ENCODE measurements at regions not wholly inside any gene's neighbourhood (a gene's known extent, or its start where the extent isn't known, plus 50 kb on each side); places are given as distances from the start of the nearest gene placed in this dataset.
A peak's percentile ranks its signal among the peaks of the same experiment; 100 is the strongest.

GRCh38 chr16:52099382-52099781 lies 447.6 kb downstream of the TOX3 start:
- Histone ChIP-seq H3K4me1 (ENCODE audit: control insufficient read depth in 2 of 3, insufficient read depth in 2 of 3, low read depth in 1 of 3, low read length in 3 of 3) (peaks cover 0 to 3% (median 2%) of the 10 kb centered on the region in 3 donors), H3K9ac (ENCODE audit: low read length in 3 of 3) (no peak overlapping the region), H3K4me3 (ENCODE audit: low read length in 3 of 3) (no peak overlapping the region), H3K36me3 (ENCODE audit: control insufficient read depth in 2 of 3, insufficient read depth in 3 of 3, low read length in 3 of 3) (no peaks in the 10 kb centered on the region), H3K27me3 (ENCODE audit: control insufficient read depth, insufficient read depth, low read length) (no peaks in the 10 kb centered on the region), H3K27ac (ENCODE audit: low read depth in 2 of 2, low read length in 2 of 2) (no peak overlapping the region), H3K9me3 (ENCODE audit: control insufficient read depth in 2 of 3, insufficient read depth in 1 of 3, low read length in 3 of 3) (no peaks in the 10 kb centered on the region)
- DNase-seq, result no peak
- FAIRE-seq, result no peak
- intact Hi-C loops (cut with DNase I), result no loop called here
- TF ChIP-seq, protein P1, sequence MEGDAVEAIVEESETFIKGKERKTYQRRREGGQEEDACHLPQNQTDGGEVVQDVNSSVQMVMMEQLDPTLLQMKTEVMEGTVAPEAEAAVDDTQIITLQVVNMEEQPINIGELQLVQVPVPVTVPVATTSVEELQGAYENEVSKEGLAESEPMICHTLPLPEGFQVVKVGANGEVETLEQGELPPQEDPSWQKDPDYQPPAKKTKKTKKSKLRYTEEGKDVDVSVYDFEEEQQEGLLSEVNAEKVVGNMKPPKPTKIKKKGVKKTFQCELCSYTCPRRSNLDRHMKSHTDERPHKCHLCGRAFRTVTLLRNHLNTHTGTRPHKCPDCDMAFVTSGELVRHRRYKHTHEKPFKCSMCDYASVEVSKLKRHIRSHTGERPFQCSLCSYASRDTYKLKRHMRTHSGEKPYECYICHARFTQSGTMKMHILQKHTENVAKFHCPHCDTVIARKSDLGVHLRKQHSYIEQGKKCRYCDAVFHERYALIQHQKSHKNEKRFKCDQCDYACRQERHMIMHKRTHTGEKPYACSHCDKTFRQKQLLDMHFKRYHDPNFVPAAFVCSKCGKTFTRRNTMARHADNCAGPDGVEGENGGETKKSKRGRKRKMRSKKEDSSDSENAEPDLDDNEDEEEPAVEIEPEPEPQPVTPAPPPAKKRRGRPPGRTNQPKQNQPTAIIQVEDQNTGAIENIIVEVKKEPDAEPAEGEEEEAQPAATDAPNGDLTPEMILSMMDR (IDR thresholded peaks at IDR 0.05; ENCODE audit: borderline replicate concordance, extremely low read depth, insufficient read depth), result no peak

DNA sequence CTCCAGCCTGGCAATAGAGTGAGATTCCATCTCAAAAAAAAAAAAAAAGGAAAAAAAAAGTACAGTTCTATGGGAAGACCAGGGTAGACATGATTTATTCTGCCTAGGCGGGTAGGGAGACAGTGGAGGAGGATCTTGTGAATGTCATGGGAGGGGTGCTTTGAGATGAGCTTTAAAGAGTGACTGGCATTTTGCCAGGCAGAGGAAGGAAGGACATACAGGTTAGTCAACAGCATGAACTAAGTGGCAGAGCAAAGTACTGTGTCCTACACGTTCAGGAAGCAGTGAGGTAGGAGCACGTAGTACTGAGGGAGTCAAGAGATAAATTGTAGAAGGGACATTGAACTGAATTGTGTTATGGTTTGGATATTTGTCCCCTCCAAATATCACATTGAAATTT lies 451.5 kb downstream of the TOX3 start:
- Histone ChIP-seq H3K4me1 (ENCODE audit: control insufficient read depth in 2 of 3, insufficient read depth in 2 of 3, low read depth in 1 of 3, low read length in 3 of 3) (peaks cover 0 to 3% (median 2%) of the 10 kb centered on the region in 3 donors), H3K4me3 (ENCODE audit: low read length in 3 of 3) (no peak overlapping the region), H3K36me3 (ENCODE audit: control insufficient read depth in 2 of 3, insufficient read depth in 3 of 3, low read length in 3 of 3) (no peaks in the 10 kb centered on the region), H3K9ac (ENCODE audit: low read length in 3 of 3) (no peak overlapping the region), H3K9me3 (ENCODE audit: control insufficient read depth in 2 of 3, insufficient read depth in 1 of 3, low read length in 3 of 3) (no peaks in the 10 kb centered on the region), H3K27ac (ENCODE audit: low read depth in 2 of 2, low read length in 2 of 2) (no peak overlapping the region), H3K27me3 (ENCODE audit: control insufficient read depth, insufficient read depth, low read length) (no peaks in the 10 kb centered on the region)
- TF ChIP-seq, protein P1 (IDR thresholded peaks at IDR 0.05; ENCODE audit: borderline replicate concordance, extremely low read depth, insufficient read depth), result no peak
- intact Hi-C loops (cut with DNase I), result no loop called here
- FAIRE-seq (no peak), DNase-seq (peak in 3 of 5 donors; percentile 26 to 75 (median 39))

GRCh38 chr16:52092126-52092525 lies 454.8 kb downstream of the TOX3 start:
- no peak overlapping the region for H3K27ac ChIP-seq (ENCODE audit: low read depth in 2 of 2, low read length in 2 of 2)
- DNase-seq, result peak in 2 of 5 donors; percentile 62
- H3K27me3 ChIP-seq (ENCODE audit: control insufficient read depth, insufficient read depth, low read length), result no peaks in the 10 kb centered on the region
- TF ChIP-seq, protein P1 (IDR thresholded peaks at IDR 0.05; ENCODE audit: borderline replicate concordance, extremely low read depth, insufficient read depth), result no peak
- H3K4me1 ChIP-seq (ENCODE audit: control insufficient read depth in 2 of 3, insufficient read depth in 2 of 3, low read depth in 1 of 3, low read length in 3 of 3), result peaks cover 0 to 2% (median 0%) of the 10 kb centered on the region in 3 donors
- no peaks in the 10 kb centered on the region for H3K36me3 ChIP-seq (ENCODE audit: control insufficient read depth in 2 of 3, insufficient read depth in 3 of 3, low read length in 3 of 3)
- H3K4me3 ChIP-seq (ENCODE audit: low read length in 3 of 3), result no peak overlapping the region
- intact Hi-C loops (cut with DNase I), result no loop called here
- no peak for FAIRE-seq
- no peaks in the 10 kb centered on the region for H3K9me3 ChIP-seq (ENCODE audit: control insufficient read depth in 2 of 3, insufficient read depth in 1 of 3, low read length in 3 of 3)
- H3K9ac ChIP-seq (ENCODE audit: low read length in 3 of 3), result no peak overlapping the region

DNA sequence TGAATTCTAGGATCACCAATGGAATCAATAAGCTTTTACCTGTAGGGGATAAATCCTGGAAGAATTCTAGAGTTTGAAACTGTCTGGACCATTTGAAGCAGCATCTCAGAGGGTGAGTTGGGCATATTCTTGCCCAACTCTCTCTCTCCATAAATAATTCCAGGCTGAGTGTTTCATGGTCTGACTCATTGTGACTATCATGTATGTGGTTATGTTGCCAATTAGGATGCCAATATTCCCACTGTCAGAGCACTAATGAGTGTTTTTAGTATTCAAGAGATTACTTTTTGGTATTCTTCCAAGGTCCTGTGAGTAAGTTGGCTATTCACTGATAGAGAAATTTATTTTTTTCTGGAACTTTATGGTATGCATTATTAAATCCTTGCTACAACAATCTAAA lies 456.9 kb downstream of the TOX3 start:
- intact Hi-C loops (cut with DNase I), result no loop called here
- TF ChIP-seq, protein P1 (IDR thresholded peaks at IDR 0.05; ENCODE audit: borderline replicate concordance, extremely low read depth, insufficient read depth), result no peak
- no peak for FAIRE-seq

More for the DNA sequence above, 456.9 kb downstream of the TOX3 start:
- Histone ChIP-seq H3K9me3 (ENCODE audit: control insufficient read depth in 2 of 3, insufficient read depth in 1 of 3, low read length in 3 of 3) (no peaks in the 10 kb centered on the region), H3K4me1 (ENCODE audit: control insufficient read depth in 2 of 3, insufficient read depth in 2 of 3, low read depth in 1 of 3, low read length in 3 of 3) (no peaks in the 10 kb centered on the region), H3K27me3 (ENCODE audit: control insufficient read depth, insufficient read depth, low read length) (no peaks in the 10 kb centered on the region), H3K9ac (ENCODE audit: low read length in 3 of 3) (no peak overlapping the region), H3K36me3 (ENCODE audit: control insufficient read depth in 2 of 3, insufficient read depth in 3 of 3, low read length in 3 of 3) (no peaks in the 10 kb centered on the region), H3K4me3 (ENCODE audit: low read length in 3 of 3) (no peak overlapping the region), H3K27ac (ENCODE audit: low read depth in 2 of 2, low read length in 2 of 2) (no peak overlapping the region)
- DNase-seq, result no peak
